ENCODE measurements at regions not wholly inside any gene's neighbourhood (a gene's known extent, or its start where the extent isn't known, plus 50 kb on each side); places are given as distances from the start of the nearest gene placed in this dataset.

DNA sequence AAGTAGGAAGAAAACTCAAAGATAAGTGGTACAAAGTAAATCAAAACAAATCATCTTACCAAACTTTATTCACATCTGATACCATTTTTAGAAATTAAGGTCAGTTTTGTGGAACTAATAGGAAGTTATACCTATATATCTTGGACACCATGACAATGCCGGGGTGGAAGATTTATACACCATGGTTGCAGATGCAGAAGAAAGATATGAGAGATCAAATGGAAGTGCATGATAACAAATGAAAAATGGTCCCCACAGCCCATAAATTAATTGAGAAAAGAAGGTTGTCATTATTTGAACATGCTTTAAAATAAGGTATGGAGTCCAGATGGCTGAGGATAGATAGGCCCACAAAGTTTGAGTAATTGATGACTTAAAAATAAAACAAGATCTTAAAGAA is 276.8 kb downstream of the TSHZ3 start:
- TF ChIP-seq, protein P1, sequence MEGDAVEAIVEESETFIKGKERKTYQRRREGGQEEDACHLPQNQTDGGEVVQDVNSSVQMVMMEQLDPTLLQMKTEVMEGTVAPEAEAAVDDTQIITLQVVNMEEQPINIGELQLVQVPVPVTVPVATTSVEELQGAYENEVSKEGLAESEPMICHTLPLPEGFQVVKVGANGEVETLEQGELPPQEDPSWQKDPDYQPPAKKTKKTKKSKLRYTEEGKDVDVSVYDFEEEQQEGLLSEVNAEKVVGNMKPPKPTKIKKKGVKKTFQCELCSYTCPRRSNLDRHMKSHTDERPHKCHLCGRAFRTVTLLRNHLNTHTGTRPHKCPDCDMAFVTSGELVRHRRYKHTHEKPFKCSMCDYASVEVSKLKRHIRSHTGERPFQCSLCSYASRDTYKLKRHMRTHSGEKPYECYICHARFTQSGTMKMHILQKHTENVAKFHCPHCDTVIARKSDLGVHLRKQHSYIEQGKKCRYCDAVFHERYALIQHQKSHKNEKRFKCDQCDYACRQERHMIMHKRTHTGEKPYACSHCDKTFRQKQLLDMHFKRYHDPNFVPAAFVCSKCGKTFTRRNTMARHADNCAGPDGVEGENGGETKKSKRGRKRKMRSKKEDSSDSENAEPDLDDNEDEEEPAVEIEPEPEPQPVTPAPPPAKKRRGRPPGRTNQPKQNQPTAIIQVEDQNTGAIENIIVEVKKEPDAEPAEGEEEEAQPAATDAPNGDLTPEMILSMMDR (IDR thresholded peaks at IDR 0.05; ENCODE audit: low read depth, low read length) = no peak
- peaks cover 20% of the 10 kb centered on the region for H3K27me3 ChIP-seq
- H3K4me1 ChIP-seq (ENCODE audit: low read depth) = no peaks in the 10 kb centered on the region

DNA sequence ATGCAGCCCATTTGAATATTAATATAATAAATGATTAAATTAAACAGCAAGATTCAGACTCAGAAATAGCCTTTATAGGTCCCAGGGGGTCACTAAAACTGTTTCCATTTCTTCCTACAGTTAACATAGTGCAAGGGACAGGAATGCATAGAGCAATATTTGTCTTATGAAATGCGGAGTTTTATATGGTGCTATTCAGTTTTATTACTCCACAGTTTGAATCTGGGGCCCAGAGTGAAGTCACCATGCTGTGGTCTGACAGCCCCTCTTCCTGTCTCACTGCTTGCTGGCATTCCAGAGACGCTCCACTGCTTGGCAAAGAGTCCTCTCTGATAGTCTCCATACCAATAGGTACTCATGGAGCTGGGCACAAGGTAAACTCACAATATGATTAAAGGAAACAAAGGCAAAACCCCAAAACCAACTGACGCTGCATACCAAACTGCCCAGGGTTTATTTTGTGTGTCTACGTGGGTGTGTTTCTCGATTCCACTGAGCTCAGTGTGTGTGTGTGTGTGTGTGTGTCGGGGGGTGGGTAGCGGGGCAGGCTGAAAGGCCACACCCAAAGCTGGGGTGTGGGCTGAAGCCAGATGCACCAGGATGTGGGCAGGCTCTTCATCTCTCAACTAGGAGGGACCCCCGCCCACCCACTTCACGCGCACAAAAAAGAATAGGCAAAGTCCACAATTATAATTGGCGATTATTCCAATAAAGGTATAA is 277.9 kb downstream of the TSHZ3 start:
- Histone ChIP-seq H3K9me3 (ENCODE audit: low read depth) (no peaks in the 10 kb centered on the region), H3K27me3 (peaks cover 18% of the 10 kb centered on the region), H3K36me3 (no peaks in the 10 kb centered on the region), H3K27ac (no peak overlapping the region), H3K4me3 (no peak overlapping the region), H3K4me1 (ENCODE audit: low read depth) (no peaks in the 10 kb centered on the region)
- no peak for DNase-seq (ENCODE audit: low read depth in 1 of 2, low spot score in 1 of 2)
- TF ChIP-seq, protein P1 (IDR thresholded peaks at IDR 0.05; ENCODE audit: low read depth, low read length) = no peak

More for the DNA sequence above, 276.8 kb downstream of the TSHZ3 start:
- DNase-seq (ENCODE audit: low read depth in 1 of 2, low spot score in 1 of 2) = no peak
- H3K9me3 ChIP-seq (ENCODE audit: low read depth) = no peaks in the 10 kb centered on the region
- no peak overlapping the region for H3K4me3 ChIP-seq
- H3K27ac ChIP-seq = no peak overlapping the region
- no peaks in the 10 kb centered on the region for H3K36me3 ChIP-seq

DNA sequence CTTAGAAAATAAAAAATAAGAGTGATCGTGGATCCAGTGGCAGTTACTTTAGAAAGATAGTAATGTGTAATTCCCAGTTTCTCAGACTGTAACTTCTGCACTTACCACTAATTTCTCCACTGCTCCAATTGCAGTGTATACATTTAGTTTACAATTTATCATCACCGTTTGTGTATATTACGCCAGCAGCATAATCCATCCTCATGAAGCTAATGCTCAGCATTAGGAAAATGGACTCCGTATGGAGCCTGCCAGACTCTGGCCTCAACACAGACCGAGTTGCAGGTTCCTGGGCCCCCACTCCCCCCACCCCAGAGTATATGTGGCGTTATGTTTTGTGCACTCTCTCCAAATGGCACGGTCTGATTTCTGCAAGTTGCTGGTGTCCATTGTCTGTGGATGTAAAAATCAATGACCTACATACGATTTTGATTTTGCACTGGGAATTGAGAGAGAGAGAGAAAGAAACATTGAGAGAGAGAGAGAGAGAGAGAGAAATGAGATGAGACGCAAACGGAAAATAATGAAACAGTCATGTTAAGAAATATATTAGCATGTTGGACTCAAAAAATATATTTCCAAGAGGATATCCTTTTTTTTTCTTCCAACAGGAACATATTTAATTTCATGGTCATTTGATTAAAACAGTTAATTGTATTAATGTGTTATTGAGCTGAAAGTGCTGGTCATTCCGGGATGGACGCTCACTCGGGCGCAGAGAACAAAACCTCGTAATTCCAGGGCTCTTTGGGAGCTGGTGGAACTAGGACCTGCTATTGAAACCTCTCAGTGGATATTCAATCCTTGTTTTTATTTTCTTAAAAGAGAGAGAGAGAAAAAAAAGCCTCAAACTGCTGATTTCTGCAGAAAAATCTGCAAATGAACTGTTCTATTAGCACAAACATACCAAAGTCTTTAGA is 278.8 kb downstream of the TSHZ3 start:
- no peak overlapping the region for H3K27ac ChIP-seq

DNA sequence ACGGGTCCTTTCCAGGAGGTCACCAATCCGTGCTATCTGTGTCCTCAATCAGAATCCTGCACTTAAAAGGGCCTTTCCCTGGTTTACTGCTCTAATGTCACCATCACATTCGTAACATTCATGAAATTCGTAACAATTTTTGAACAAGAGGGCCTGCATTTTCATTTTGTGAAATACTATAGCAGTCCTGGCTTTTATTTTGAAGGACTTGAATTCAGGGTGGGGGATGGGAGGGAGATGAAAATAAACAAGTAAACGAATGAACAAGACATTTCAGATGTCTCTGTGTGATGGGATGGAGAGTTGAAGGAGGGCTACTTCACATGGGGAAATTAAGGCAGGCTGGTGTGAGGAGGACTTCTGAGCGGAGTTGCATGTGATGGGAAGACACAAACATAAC is 281.0 kb downstream of the TSHZ3 start:
- Histone ChIP-seq H3K4me1 (ENCODE audit: low read depth) (peaks cover 7% of the 10 kb centered on the region), H3K27ac (no peak overlapping the region), H3K4me3 (no peak overlapping the region), H3K36me3 (no peaks in the 10 kb centered on the region), H3K27me3 (peaks cover 8% of the 10 kb centered on the region), H3K9me3 (ENCODE audit: low read depth) (no peaks in the 10 kb centered on the region)
- no peak for DNase-seq (ENCODE audit: low read depth in 1 of 2, low spot score in 1 of 2)
- TF ChIP-seq, protein P1 (IDR thresholded peaks at IDR 0.05; ENCODE audit: low read depth, low read length) = no peak

More for the DNA sequence above, 278.8 kb downstream of the TSHZ3 start:
- peaks cover 18% of the 10 kb centered on the region for H3K27me3 ChIP-seq
- H3K36me3 ChIP-seq = no peaks in the 10 kb centered on the region
- no peaks in the 10 kb centered on the region for H3K9me3 ChIP-seq (ENCODE audit: low read depth)
- DNase-seq (ENCODE audit: low read depth in 1 of 2, low spot score in 1 of 2) = no peak
- no peaks in the 10 kb centered on the region for H3K4me1 ChIP-seq (ENCODE audit: low read depth)
- no peak overlapping the region for H3K4me3 ChIP-seq
- TF ChIP-seq, protein P1 (IDR thresholded peaks at IDR 0.05; ENCODE audit: low read depth, low read length) = no peak

DNA sequence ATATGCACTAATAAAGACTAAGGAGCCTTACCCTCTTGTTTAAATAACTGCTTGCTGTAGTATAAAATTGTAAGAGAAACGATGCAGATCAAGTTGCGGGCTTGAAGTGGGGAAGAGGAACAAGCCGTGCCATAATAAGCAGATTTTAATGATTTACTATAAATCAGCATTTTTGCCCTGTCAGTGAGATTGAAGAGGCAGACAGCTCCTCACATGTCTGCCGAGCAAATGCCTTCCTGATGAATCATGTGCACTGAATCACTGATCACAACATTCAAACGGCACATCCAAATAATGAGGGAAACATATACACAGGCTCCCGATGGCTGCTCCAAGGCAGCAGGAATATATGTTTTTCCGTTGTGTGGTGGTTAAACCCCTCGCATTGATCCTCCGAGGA is 282.9 kb downstream of the TSHZ3 start:
- H3K36me3 ChIP-seq = no peaks in the 10 kb centered on the region
- TF ChIP-seq, protein P1 (IDR thresholded peaks at IDR 0.05; ENCODE audit: low read depth, low read length) = no peak
- H3K4me3 ChIP-seq = no peak overlapping the region
- no peak overlapping the region for H3K27ac ChIP-seq
- DNase-seq (ENCODE audit: low read depth in 1 of 2, low spot score in 1 of 2) = peak in 1 of 2 donors; percentile 14
- H3K4me1 ChIP-seq (ENCODE audit: low read depth) = peaks cover 7% of the 10 kb centered on the region
- H3K27me3 ChIP-seq = peaks cover 3% of the 10 kb centered on the region
- H3K9me3 ChIP-seq (ENCODE audit: low read depth) = no peaks in the 10 kb centered on the region
